ENCODE measurements at regions not wholly inside any gene's neighbourhood (a gene's known extent, or its start where the extent isn't known, plus 50 kb on each side); places are given as distances from the start of the nearest gene placed in this dataset.
"Not testable (repeated sequence)": the region's sequence is repeated elsewhere in the genome, so short reads cannot be mapped to it uniquely, and the experiment has no call there.

GRCh38 chr2:192416060-192416459, 221.3 kb upstream of the TMEFF2 start:
- ATAC-seq (ENCODE audit: low FRiP score) (no peak), DNase-seq (ENCODE audit: low spot score) (no peak)
- TF ChIP-seq CTCF (IDR thresholded peaks at IDR 0.05): no peak

DNA sequence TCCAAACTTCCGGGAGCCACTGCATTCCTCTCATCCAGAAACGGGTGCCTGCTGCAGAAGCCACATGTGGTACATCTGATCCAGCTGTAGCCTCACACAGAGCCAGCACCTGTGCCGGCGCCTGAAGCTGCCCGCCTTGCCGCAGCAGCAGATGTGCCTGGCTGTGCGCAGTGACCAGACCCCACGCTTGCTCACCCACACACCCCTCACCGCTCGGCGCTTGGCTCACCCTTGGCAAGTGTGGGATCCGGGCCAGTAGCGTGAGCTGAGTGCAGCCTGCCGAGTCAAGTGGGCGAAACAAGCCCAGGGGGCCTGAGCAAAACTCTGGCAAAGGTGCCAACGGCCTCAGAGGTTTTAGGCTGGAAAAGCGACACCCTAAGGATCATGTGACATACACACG, 220.1 kb upstream of the TMEFF2 start:
- TF ChIP-seq CTCF (IDR thresholded peaks at IDR 0.05): no peak
- no peak for ATAC-seq (ENCODE audit: low FRiP score)

GRCh38 chr2:192413812-192414681, 219.3 kb upstream of the TMEFF2 start:
- DNase-seq (ENCODE audit: low spot score): no peak
- ATAC-seq (ENCODE audit: low FRiP score): no peak

More for the DNA sequence above, 220.1 kb upstream of the TMEFF2 start:
- DNase-seq (ENCODE audit: low spot score): no peak

GRCh38 chr2:192412866-192413265, 218.1 kb upstream of the TMEFF2 start:
- ATAC-seq (ENCODE audit: low FRiP score); DNase-seq (ENCODE audit: low spot score): not testable (repeated sequence)

More at GRCh38 chr2:192413812-192414681, 219.3 kb upstream of the TMEFF2 start:
- no peak for TF ChIP-seq CTCF (IDR thresholded peaks at IDR 0.05)

DNA sequence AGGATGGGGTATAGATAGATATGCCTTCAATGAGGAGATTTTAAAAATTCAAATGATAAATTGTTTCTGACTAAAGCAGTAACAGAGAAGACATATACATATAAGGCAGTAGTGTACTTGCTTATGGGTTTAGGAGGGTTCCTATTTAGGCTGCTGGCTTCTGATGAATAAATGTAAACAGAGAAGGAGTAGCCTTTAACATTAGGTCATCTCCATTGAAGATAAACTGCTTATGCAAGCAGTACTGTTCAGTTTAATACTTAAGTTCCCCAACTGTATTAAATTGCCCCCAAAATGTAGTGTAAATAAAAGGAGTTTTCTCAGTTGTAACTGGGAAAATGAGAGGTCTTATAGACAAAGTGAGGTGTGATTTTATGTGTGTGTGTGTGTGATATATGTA, 217.7 kb upstream of the TMEFF2 start:
- no peak for TF ChIP-seq CTCF (IDR thresholded peaks at IDR 0.05)
- ATAC-seq (ENCODE audit: low FRiP score): no peak

GRCh38 chr2:192411755-192412154, 217.0 kb upstream of the TMEFF2 start:
- no peak for ATAC-seq (ENCODE audit: low FRiP score)
- no peak for DNase-seq (ENCODE audit: low spot score)
- no peak for TF ChIP-seq CTCF (IDR thresholded peaks at IDR 0.05)

More for the DNA sequence above, 217.7 kb upstream of the TMEFF2 start:
- DNase-seq (ENCODE audit: low spot score): no peak

- no peak for TF ChIP-seq CTCF (IDR thresholded peaks at IDR 0.05)
- DNase-seq (ENCODE audit: low spot score) (no peak), ATAC-seq (ENCODE audit: low FRiP score) (no peak)
These were observed 215.6 kb upstream of the TMEFF2 start for GRCh38 chr2:192410319-192410718.

All from omental fat pad (tissue), 3 donors.